ENCODE measurements at regions not wholly inside any gene's neighbourhood (a gene's known extent, or its start where the extent isn't known, plus 50 kb on each side); places are given as distances from the start of the nearest gene placed in this dataset.

- DNase-seq (ENCODE audit: low read depth, low spot score) = no peak
- ChIA-PET CTCF (no interaction called here), POLR2A (no interaction called here)
- Histone ChIP-seq H3K36me3 (ENCODE audit: control insufficient read depth, insufficient read depth, low read length) (no peaks in the 10 kb centered on the region), H3K27ac (ENCODE audit: low read length) (no peak overlapping the region), H3K9me3 (ENCODE audit: control insufficient read depth, insufficient read depth, low read depth, low read length) (no peaks in the 10 kb centered on the region), H3K27me3 (ENCODE audit: control insufficient read depth, insufficient read depth, low read length) (no peaks in the 10 kb centered on the region; the same call in 1 of the 2 replicates), H3K4me1 (ENCODE audit: control insufficient read depth, insufficient read depth, low read length) (no peaks in the 10 kb centered on the region), H3K4me3 (ENCODE audit: low read depth in 2 of 2, low read length in 2 of 2) (no peak overlapping the region)
- ATAC-seq = no peak
- TF ChIP-seq CTCF (IDR thresholded peaks at IDR 0.05) (no peak), POLR2AphosphoS5 (IDR thresholded peaks at IDR 0.05; ENCODE audit: low read depth, low read length) (no peak), SIN3A (IDR thresholded peaks at IDR 0.05; ENCODE audit: borderline replicate concordance, insufficient read depth, low read depth, low read length) (no peak), REST (IDR thresholded peaks at IDR 0.05; ENCODE audit: insufficient read depth in 1 of 2, low read depth in 2 of 2, low read length in 1 of 2) (no peak), TCF7L2 (IDR thresholded peaks at IDR 0.05; ENCODE audit: low read depth, low read length) (no peak)
- in situ Hi-C loops (cut with HindIII; ENCODE audit: low pct_unique_long_range_greater_than_20kb, low sequenced_read_pairs) (no loop called here), intact Hi-C loops (cut with micrococcal nuclease; ENCODE audit: unreplicated experiment) (no loop called here)
- BruUV-seq (replicated peaks) = no TSS peak
Observed at GRCh38 chr1:87399701-87400100, 71.0 kb downstream of the LMO4 start.

GRCh38 chr1:87400813-87401212, 72.1 kb downstream of the LMO4 start:
- TF ChIP-seq TCF7L2 (IDR thresholded peaks at IDR 0.05; ENCODE audit: low read depth, low read length) = no peak
- no peak for TF ChIP-seq POLR2AphosphoS5 (IDR thresholded peaks at IDR 0.05; ENCODE audit: low read depth, low read length)
- TF ChIP-seq SIN3A (IDR thresholded peaks at IDR 0.05; ENCODE audit: borderline replicate concordance, insufficient read depth, low read depth, low read length) = no peak
- TF ChIP-seq CTCF (IDR thresholded peaks at IDR 0.05) = no peak
- no peak for TF ChIP-seq REST (IDR thresholded peaks at IDR 0.05; ENCODE audit: insufficient read depth in 1 of 2, low read depth in 2 of 2, low read length in 1 of 2)
- CTCF ChIA-PET = no interaction called here
- Histone ChIP-seq H3K9me3 (ENCODE audit: control insufficient read depth, insufficient read depth, low read depth, low read length) (no peaks in the 10 kb centered on the region), H3K4me1 (ENCODE audit: control insufficient read depth, insufficient read depth, low read length) (no peaks in the 10 kb centered on the region), H3K27me3 (ENCODE audit: control insufficient read depth, insufficient read depth, low read length) (no peaks in the 10 kb centered on the region; the same call in 1 of the 2 replicates), H3K36me3 (ENCODE audit: control insufficient read depth, insufficient read depth, low read length) (no peaks in the 10 kb centered on the region), H3K27ac (ENCODE audit: low read length) (no peak overlapping the region), H3K4me3 (ENCODE audit: low read depth in 2 of 2, low read length in 2 of 2) (no peak overlapping the region)
- POLR2A ChIA-PET = interaction anchor here (0.6 kb wide), 1 partner anchor 9 kb away, joined by 6 read pairs; no protein-coding TSS in a partner anchor
- DNase-seq (ENCODE audit: low read depth, low spot score) = no peak
- no TSS peak for BruUV-seq (replicated peaks)
- no peak for ATAC-seq
- in situ Hi-C loops (cut with HindIII; ENCODE audit: low pct_unique_long_range_greater_than_20kb, low sequenced_read_pairs) (no loop called here), intact Hi-C loops (cut with micrococcal nuclease; ENCODE audit: unreplicated experiment) (no loop called here)

Measured in Panc1 (cell line).